ELR (cell line): ENCODE measurements at regions not wholly inside any gene's neighbourhood (a gene's known extent, or its start where the extent isn't known, plus 50 kb on each side); places are given as distances from the start of the nearest gene placed in this dataset.
A peak's percentile ranks its signal among the peaks of the same experiment; 100 is the strongest.

Source experiments
- DNase-seq: peaks from one replicate; pipeline ENCODE4 v3.0.0-alpha.2; 2015; ENCODE audit warnings: low read depth

- DNase-seq, result peak; percentile 3
Observed at GRCh38 chrX:52425775-52426174, 57.0 kb downstream of the XAGE2 start.

GRCh38 chrX:52426810-52427209 lies 58.0 kb downstream of the XAGE2 start:
- DNase-seq, result no peak

GRCh38 chrX:52437212-52437611 lies 58.4 kb upstream of the XAGE1A start:
- no peak for DNase-seq
